ENCODE measurements at regions not wholly inside any gene's neighbourhood (a gene's known extent, or its start where the extent isn't known, plus 50 kb on each side); places are given as distances from the start of the nearest gene placed in this dataset.

GRCh38 chr15:31842532-31843195 lies 187.7 kb upstream of the CHRNA7 start:
- no peaks in the 10 kb centered on the region for H3K36me3 ChIP-seq (ENCODE audit: control insufficient read depth in 2 of 2, insufficient read depth in 1 of 2, low read length in 2 of 2)
- H3K4me1 ChIP-seq (ENCODE audit: control insufficient read depth, insufficient read depth, low read length) = no peaks in the 10 kb centered on the region; the same call in 1 of the 2 replicates
- H3K27ac ChIP-seq (ENCODE audit: extremely low read depth, low read depth, low read length) = no peak overlapping the region
- H3K4me3 ChIP-seq (ENCODE audit: low read depth, low read length) = no peak overlapping the region
- CTCF ChIA-PET = interaction anchor here (0.6 kb wide), 1 partner anchor 191 kb away, joined by 4 read pairs; no protein-coding TSS in a partner anchor
- TF ChIP-seq SP3 (tag by site-specific recombination; IDR thresholded peaks at IDR 0.05) (no peak), ZNF223 (tag by site-specific recombination; IDR thresholded peaks at IDR 0.05) (no peak), ZNF449 (tag by site-specific recombination; IDR thresholded peaks at IDR 0.05) (no peak), PBX3 (CRISPR knock-in tag; IDR thresholded peaks at IDR 0.05) (no peak), TRIM28 (IDR thresholded peaks at IDR 0.05; ENCODE audit: borderline replicate concordance, low read length) (no peak), ZNF354C (tag by site-specific recombination; IDR thresholded peaks at IDR 0.05; ENCODE audit: borderline replicate concordance, low read depth) (no peak), ZFP41 (tag by site-specific recombination; IDR thresholded peaks at IDR 0.05; ENCODE audit: borderline replicate concordance) (no peak), ZNF391 (tag by site-specific recombination; IDR thresholded peaks at IDR 0.05; ENCODE audit: borderline replicate concordance, low read depth) (no peak)
- POLR2A ChIA-PET = no interaction called here
- H3K9me3 ChIP-seq (ENCODE audit: control insufficient read depth, insufficient read depth, low read depth, low read length) = no peaks in the 10 kb centered on the region

GRCh38 chr15:31843426-31844055 lies 186.8 kb upstream of the CHRNA7 start:
- Histone ChIP-seq H3K27ac (ENCODE audit: extremely low read depth, low read depth, low read length) (no peak overlapping the region), H3K9me3 (ENCODE audit: control insufficient read depth, insufficient read depth, low read depth, low read length) (no peaks in the 10 kb centered on the region), H3K36me3 (ENCODE audit: control insufficient read depth in 2 of 2, insufficient read depth in 1 of 2, low read length in 2 of 2) (no peaks in the 10 kb centered on the region), H3K4me3 (ENCODE audit: low read depth, low read length) (no peak overlapping the region), H3K4me1 (ENCODE audit: control insufficient read depth, insufficient read depth, low read length) (no peaks in the 10 kb centered on the region; the same call in 1 of the 2 replicates)
- TF ChIP-seq ZNF404 (tag by site-specific recombination; IDR thresholded peaks at IDR 0.05) = no peak
- TF ChIP-seq ZNF184 (tag by site-specific recombination; IDR thresholded peaks at IDR 0.05) = no peak
- TF ChIP-seq ZNF555 (tag by site-specific recombination; conservative IDR thresholded peaks at IDR 0.05) = no peak
- no peak for TF ChIP-seq GLI2 (tag by site-specific recombination; IDR thresholded peaks at IDR 0.05; ENCODE audit: borderline replicate concordance, low read depth)
- no peak for TF ChIP-seq KLF8 (tag by site-specific recombination; IDR thresholded peaks at IDR 0.05)
- no peak for TF ChIP-seq ZNF639 (tag by site-specific recombination; IDR thresholded peaks at IDR 0.05)
- no peak for TF ChIP-seq ZNF266 (tag by site-specific recombination; IDR thresholded peaks at IDR 0.05; ENCODE audit: low read depth)
- ChIA-PET POLR2A (no interaction called here), CTCF (interaction anchor here (0.6 kb wide), 1 partner anchor 192 kb away, joined by 4 read pairs; no protein-coding TSS in a partner anchor)

GRCh38 chr15:31845791-31846190 lies 184.5 kb upstream of the CHRNA7 start:
- H3K27ac ChIP-seq (ENCODE audit: extremely low read depth, low read depth, low read length) = no peak overlapping the region
- no peaks in the 10 kb centered on the region; the same call in 1 of the 2 replicates for H3K4me1 ChIP-seq (ENCODE audit: control insufficient read depth, insufficient read depth, low read length)
- CTCF ChIA-PET = no interaction called here
- no peak overlapping the region for H3K4me3 ChIP-seq (ENCODE audit: low read depth, low read length)
- H3K36me3 ChIP-seq (ENCODE audit: control insufficient read depth in 2 of 2, insufficient read depth in 1 of 2, low read length in 2 of 2) = no peaks in the 10 kb centered on the region
- POLR2A ChIA-PET = no interaction called here
- H3K9me3 ChIP-seq (ENCODE audit: control insufficient read depth, insufficient read depth, low read depth, low read length) = no peaks in the 10 kb centered on the region
- TF ChIP-seq ZSCAN23 (tag by site-specific recombination; IDR thresholded peaks at IDR 0.05) (no peak), ZNF664 (tag by site-specific recombination; IDR thresholded peaks at IDR 0.05) (no peak), TSHZ1 (tag by site-specific recombination; IDR thresholded peaks at IDR 0.05; ENCODE audit: borderline replicate concordance) (no peak), INSM2 (tag by site-specific recombination; IDR thresholded peaks at IDR 0.05) (no peak), ZNF157 (tag by site-specific recombination; IDR thresholded peaks at IDR 0.05) (no peak), SCRT1 (tag by site-specific recombination; IDR thresholded peaks at IDR 0.05; ENCODE audit: borderline replicate concordance) (no peak), ZFP3 (tag by site-specific recombination; IDR thresholded peaks at IDR 0.05; ENCODE audit: low read depth) (no peak)

Data from HEK293 (cell line).